GM10266 (cell line): ENCODE measurements at regions not wholly inside any gene's neighbourhood (a gene's known extent, or its start where the extent isn't known, plus 50 kb on each side); places are given as distances from the start of the nearest gene placed in this dataset.

ENCODE experiments used
- DNase-seq: peaks from one replicate; pipeline ENCODE4 v3.0.0; 2012; ENCODE audit errors: extremely low spot score
- TF ChIP-seq, protein P1 (sequence below): IDR thresholded peaks from 2 replicates; pipeline ENCODE4 v1.5.1; 2012; ENCODE audit warnings: mild to moderate bottlenecking, low read depth; ENCODE audit not compliant: control insufficient read depth, insufficient read depth; ENCODE audit errors: missing control alignments

DNA sequence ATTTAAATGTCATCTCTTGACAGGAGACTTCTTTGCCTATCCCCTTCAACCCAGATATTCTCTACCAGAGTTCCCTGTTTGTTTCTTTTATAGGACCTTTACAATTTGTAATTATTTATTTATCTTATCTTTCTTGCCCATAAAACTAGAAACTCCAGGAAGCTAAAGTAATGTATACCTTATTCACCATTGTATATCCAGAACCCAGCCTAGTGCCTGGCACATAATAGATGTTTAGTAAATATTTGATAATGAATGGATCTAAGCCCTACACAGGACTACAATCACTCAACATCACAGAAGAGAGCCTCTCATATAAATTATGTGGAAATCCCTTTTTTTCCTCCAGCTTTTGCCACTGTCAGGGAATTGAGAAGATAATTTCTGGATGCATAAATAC is 125.6 kb upstream of the CNOT2 start:
- no peak for DNase-seq
- TF ChIP-seq, protein P1, sequence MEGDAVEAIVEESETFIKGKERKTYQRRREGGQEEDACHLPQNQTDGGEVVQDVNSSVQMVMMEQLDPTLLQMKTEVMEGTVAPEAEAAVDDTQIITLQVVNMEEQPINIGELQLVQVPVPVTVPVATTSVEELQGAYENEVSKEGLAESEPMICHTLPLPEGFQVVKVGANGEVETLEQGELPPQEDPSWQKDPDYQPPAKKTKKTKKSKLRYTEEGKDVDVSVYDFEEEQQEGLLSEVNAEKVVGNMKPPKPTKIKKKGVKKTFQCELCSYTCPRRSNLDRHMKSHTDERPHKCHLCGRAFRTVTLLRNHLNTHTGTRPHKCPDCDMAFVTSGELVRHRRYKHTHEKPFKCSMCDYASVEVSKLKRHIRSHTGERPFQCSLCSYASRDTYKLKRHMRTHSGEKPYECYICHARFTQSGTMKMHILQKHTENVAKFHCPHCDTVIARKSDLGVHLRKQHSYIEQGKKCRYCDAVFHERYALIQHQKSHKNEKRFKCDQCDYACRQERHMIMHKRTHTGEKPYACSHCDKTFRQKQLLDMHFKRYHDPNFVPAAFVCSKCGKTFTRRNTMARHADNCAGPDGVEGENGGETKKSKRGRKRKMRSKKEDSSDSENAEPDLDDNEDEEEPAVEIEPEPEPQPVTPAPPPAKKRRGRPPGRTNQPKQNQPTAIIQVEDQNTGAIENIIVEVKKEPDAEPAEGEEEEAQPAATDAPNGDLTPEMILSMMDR = no peak

DNA sequence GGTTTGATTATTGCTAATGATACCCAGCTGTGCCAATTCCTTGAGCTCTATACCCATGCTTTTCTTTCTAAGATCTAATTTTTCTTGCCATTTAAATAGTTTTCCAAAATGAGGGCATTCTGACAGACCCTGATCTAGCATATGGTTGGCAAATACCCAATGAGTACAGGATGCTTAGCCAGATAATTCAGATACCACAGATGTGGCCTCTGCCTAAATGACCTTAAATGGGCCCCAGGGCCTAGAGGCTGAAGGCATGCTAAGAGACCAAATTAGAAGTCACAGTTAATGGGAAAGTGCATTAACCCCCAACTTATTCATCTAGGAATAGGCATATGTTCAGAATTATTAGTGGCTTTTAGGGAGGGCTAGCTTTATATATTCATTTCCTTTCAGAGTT is 122.3 kb upstream of the CNOT2 start:
- no peak for DNase-seq
- TF ChIP-seq, protein P1 = no peak

GRCh38 chr12:70121562-70121961 is 121.7 kb upstream of the CNOT2 start:
- TF ChIP-seq, protein P1 = no peak
- no peak for DNase-seq

- no peak for DNase-seq
- TF ChIP-seq, protein P1 = no peak
These were observed 120.4 kb upstream of the CNOT2 start for GRCh38 chr12:70122804-70123203.

GRCh38 chr12:70149013-70149412 is 94.2 kb upstream of the CNOT2 start:
- DNase-seq = no peak
- TF ChIP-seq, protein P1 = no peak

GRCh38 chr12:70149665-70150064 is 93.6 kb upstream of the CNOT2 start:
- no peak for DNase-seq
- TF ChIP-seq, protein P1 = no peak

DNA sequence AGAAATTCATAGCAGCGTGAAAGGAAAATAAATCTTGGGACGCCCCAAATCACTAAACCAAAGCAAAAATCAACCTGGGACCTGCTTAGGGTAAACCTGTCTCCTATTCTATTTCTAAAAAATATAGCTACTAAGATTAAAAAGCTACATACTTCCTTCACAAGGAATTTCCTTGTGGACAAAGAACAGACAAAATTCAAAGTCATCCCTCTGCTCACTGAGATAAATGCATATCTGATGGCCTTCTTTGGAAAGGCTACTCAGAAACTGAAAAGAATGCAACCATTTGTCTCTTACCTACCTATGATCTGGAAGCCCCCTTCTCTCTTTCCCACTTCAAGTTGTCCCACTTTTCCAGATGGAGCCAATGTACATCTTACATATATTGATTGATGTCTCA is 93.0 kb upstream of the CNOT2 start:
- TF ChIP-seq, protein P1 = no peak

More for the DNA sequence above, 93.0 kb upstream of the CNOT2 start:
- DNase-seq = no peak
